SU-DHL-6 (cell line): ENCODE measurements at regions not wholly inside any gene's neighbourhood (a gene's known extent, or its start where the extent isn't known, plus 50 kb on each side); places are given as distances from the start of the nearest gene placed in this dataset.
"Not testable (repeated sequence)": the region's sequence is repeated elsewhere in the genome, so short reads cannot be mapped to it uniquely, and the experiment has no call there.

Source experiments
- EZH2phosphoT487 ChIP-seq: fragments of 200-600 bp; sonication (generic), shearing (Covaris generic); conservative IDR thresholded peaks from 2 replicates; pipeline ENCODE4 v1.6.1; 2018; ENCODE audit warnings: mild to moderate bottlenecking, antibody characterized with exemption, low read length, moderate library complexity, mixed read lengths
- TF ChIP-seq, protein P1 (sequence below): fragments of 200-600 bp; sonication (generic); IDR thresholded peaks from one replicate; pipeline ENCODE4 v1.5.1; 2017; ENCODE audit warnings: antibody characterized with exemption, mild to moderate bottlenecking, low read length, moderate library complexity; ENCODE audit not compliant: insufficient read depth, poor library complexity, severe bottlenecking

DNA sequence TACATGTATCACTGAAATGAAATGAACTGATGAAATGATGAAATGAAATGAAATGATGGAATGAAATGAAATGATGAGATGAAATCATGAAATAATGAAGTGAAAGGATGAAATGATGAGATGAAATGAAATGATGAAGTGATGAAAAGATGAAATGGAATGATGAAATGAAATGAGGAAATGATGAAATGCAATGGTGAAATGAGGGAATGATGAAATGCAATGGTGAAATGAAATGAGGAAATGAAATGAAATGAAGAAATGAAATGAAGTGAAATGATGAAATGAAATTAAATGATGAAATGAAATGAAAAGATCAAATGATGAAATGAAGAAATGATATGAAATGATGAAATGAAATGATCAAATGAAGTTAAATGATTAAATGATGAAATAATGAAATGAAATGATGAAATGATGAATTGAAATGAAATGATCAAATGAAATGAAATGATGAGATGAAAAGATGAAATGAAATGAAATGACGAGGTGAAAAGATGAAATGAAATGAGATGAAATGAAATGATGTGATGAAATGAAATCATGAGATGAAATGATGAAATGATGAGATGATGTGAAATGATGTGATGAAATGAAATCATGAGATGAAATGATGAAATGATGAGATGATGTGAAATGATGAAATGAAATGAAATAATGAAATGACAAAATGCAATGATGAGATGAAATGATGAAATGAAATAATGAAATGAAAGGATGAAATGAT, 327.9 kb upstream of the WSB1 start:
- TF ChIP-seq, protein P1, sequence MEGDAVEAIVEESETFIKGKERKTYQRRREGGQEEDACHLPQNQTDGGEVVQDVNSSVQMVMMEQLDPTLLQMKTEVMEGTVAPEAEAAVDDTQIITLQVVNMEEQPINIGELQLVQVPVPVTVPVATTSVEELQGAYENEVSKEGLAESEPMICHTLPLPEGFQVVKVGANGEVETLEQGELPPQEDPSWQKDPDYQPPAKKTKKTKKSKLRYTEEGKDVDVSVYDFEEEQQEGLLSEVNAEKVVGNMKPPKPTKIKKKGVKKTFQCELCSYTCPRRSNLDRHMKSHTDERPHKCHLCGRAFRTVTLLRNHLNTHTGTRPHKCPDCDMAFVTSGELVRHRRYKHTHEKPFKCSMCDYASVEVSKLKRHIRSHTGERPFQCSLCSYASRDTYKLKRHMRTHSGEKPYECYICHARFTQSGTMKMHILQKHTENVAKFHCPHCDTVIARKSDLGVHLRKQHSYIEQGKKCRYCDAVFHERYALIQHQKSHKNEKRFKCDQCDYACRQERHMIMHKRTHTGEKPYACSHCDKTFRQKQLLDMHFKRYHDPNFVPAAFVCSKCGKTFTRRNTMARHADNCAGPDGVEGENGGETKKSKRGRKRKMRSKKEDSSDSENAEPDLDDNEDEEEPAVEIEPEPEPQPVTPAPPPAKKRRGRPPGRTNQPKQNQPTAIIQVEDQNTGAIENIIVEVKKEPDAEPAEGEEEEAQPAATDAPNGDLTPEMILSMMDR = not testable (repeated sequence)
- TF ChIP-seq EZH2phosphoT487 = not testable (repeated sequence)
